H9 (cell line): ENCODE measurements at regions not wholly inside any gene's neighbourhood (a gene's known extent, or its start where the extent isn't known, plus 50 kb on each side); places are given as distances from the start of the nearest gene placed in this dataset.

Experiments
- DNase-seq: peaks from one replicate; pipeline ENCODE4 v3.0.0-alpha.2; 2017
- H2AFZ ChIP-seq: one replicate; pipeline ENCODE4 v1.6.1; 2013; ENCODE audit warnings: mild to moderate bottlenecking, low read length, control low read depth, moderate library complexity
- H2AK5ac ChIP-seq: 2 replicates; pipeline ENCODE4 v1.6.1; 2013; ENCODE audit warnings: low read length, control low read depth, mixed read lengths; ENCODE audit not compliant: insufficient read length
- H2BK120ac ChIP-seq: one replicate; pipeline ENCODE4 v1.6.1; 2013; ENCODE audit warnings: low read depth, mild to moderate bottlenecking, low read length, control low read depth, inconsistent platforms; ENCODE audit not compliant: poor library complexity, severe bottlenecking
- H2BK12ac ChIP-seq: 2 replicates; pipeline ENCODE4 v1.6.1; 2013; ENCODE audit warnings: low read length, control low read depth, mixed read lengths, low read depth; ENCODE audit not compliant: insufficient read length
- H2BK15ac ChIP-seq: 2 replicates; pipeline ENCODE4 v1.6.1; 2013; ENCODE audit warnings: low read depth, low read length, control low read depth
- H2BK20ac ChIP-seq: one replicate; pipeline ENCODE4 v1.6.1; 2013; ENCODE audit warnings: low read depth, mild to moderate bottlenecking, low read length, control low read depth, inconsistent platforms; ENCODE audit not compliant: poor library complexity, severe bottlenecking
- H2BK5ac ChIP-seq: 2 replicates; pipeline ENCODE4 v1.6.1; 2013; ENCODE audit warnings: low read length, control low read depth, mixed read lengths; ENCODE audit not compliant: insufficient read length
- H3K14ac ChIP-seq: 2 replicates; pipeline ENCODE4 v1.6.1; 2013; ENCODE audit warnings: low read length, control low read depth; ENCODE audit not compliant: insufficient read depth
- H3K18ac ChIP-seq: 2 replicates; pipeline ENCODE4 v1.6.1; 2013; ENCODE audit warnings: low read depth, mild to moderate bottlenecking, mixed read lengths, low read length, control low read depth; ENCODE audit not compliant: insufficient read length
- H3K23ac ChIP-seq: 2 replicates; pipeline ENCODE4 v1.6.1; 2013; ENCODE audit warnings: low read length, control low read depth, mixed read lengths, low read depth; ENCODE audit not compliant: insufficient read length
- H3K23me2 ChIP-seq: 2 replicates; pipeline ENCODE4 v1.6.1; 2013; ENCODE audit warnings: low read depth, mild to moderate bottlenecking, mixed read lengths, low read length, control low read depth; ENCODE audit not compliant: insufficient read length, poor library complexity, severe bottlenecking
- H3K27ac ChIP-seq: 2 replicates; pipeline ENCODE4 v1.5.1; 2013; ENCODE audit warnings: low read length, control low read depth, mixed read lengths, low read depth; ENCODE audit not compliant: insufficient read length
- H3K27me3 ChIP-seq: 2 replicates; pipeline ENCODE4 v1.6.1; 2013; ENCODE audit warnings: low read length, control low read depth, inconsistent platforms; ENCODE audit not compliant: insufficient read depth
- H3K4ac ChIP-seq: 2 replicates; pipeline ENCODE4 v1.6.1; 2013; ENCODE audit warnings: low read depth, mild to moderate bottlenecking, control low read depth, inconsistent platforms, low read length, moderate library complexity
- H3K4me1 ChIP-seq: 2 replicates; pipeline ENCODE4 v1.6.1; 2013; ENCODE audit warnings: low read length, control low read depth, inconsistent platforms; ENCODE audit not compliant: insufficient read depth
- H3K4me2 ChIP-seq: 2 replicates; pipeline ENCODE4 v1.6.1; 2013; ENCODE audit warnings: low read length, control low read depth, mixed read lengths; ENCODE audit not compliant: insufficient read length, insufficient read depth
- H3K56ac ChIP-seq: 2 replicates; pipeline ENCODE4 v1.6.1; 2013; ENCODE audit warnings: low read depth, mild to moderate bottlenecking, mixed read lengths, low read length, control low read depth; ENCODE audit not compliant: insufficient read length
- H3K79me1 ChIP-seq: 2 replicates; pipeline ENCODE4 v1.6.1; 2013; ENCODE audit warnings: low read depth, mild to moderate bottlenecking, moderate library complexity, low read length, control low read depth, inconsistent platforms; ENCODE audit not compliant: insufficient read depth, poor library complexity, severe bottlenecking
- H3K79me2 ChIP-seq: 2 replicates; pipeline ENCODE4 v1.6.1; 2013; ENCODE audit warnings: low read length, control low read depth, inconsistent platforms; ENCODE audit not compliant: insufficient read depth
- H3K9ac ChIP-seq: 2 replicates; pipeline ENCODE4 v1.6.1; 2013; ENCODE audit warnings: low read length, control low read depth, mixed read lengths; ENCODE audit not compliant: insufficient read length; ENCODE audit errors: extremely low read depth
- H3K9me3 ChIP-seq: one replicate; pipeline ENCODE4 v1.6.1; 2013; ENCODE audit warnings: low read depth, low read length, inconsistent platforms; ENCODE audit not compliant: control insufficient read depth
- H3T11ph ChIP-seq: one replicate; pipeline ENCODE4 v1.6.1; 2013; ENCODE audit warnings: mild to moderate bottlenecking, low read length, control low read depth, inconsistent platforms
- H4K20me1 ChIP-seq: one replicate; pipeline ENCODE4 v1.6.1; 2013; ENCODE audit not compliant: control insufficient read depth, insufficient read length, insufficient read depth
- H4K5ac ChIP-seq: 2 replicates; pipeline ENCODE4 v1.6.1; 2013; ENCODE audit warnings: low read depth, mild to moderate bottlenecking, mixed read lengths, low read length, control low read depth; ENCODE audit not compliant: insufficient read length
- H4K8ac ChIP-seq: replicated peaks from 2 replicates; pipeline ENCODE4 v1.6.1; 2013; ENCODE audit warnings: low read length, control low read depth, mixed read lengths, low read depth; ENCODE audit not compliant: insufficient read length
- H4K91ac ChIP-seq: 2 replicates; pipeline ENCODE4 v1.6.1; 2013; ENCODE audit warnings: low read depth, mild to moderate bottlenecking, moderate library complexity, mixed read lengths, low read length, control low read depth; ENCODE audit not compliant: insufficient read length
- H3K27ac Mint-ChIP-seq, 3 experiments: 2 replicates in 2 of 3; 3 replicates in 1 of 3; pipeline ENCODE4 v1.8.0; 2020 to 2021; ENCODE audit warnings: mixed read lengths in 3 of 3, mild to moderate bottlenecking in 1 of 3, moderate library complexity in 1 of 3
- H3K27me3 Mint-ChIP-seq: 2 replicates; pipeline ENCODE4 v1.8.0; 2021; ENCODE audit warnings: low read depth, mild to moderate bottlenecking, moderate library complexity, mixed read lengths
- H3K36me3 Mint-ChIP-seq, 3 experiments: 2 replicates in 2 of 3; 3 replicates in 1 of 3; pipeline ENCODE4 v1.8.0; 2020 to 2021; ENCODE audit warnings: low read depth in 3 of 3, mixed read lengths in 3 of 3; ENCODE audit not compliant: insufficient read depth in 1 of 3
- H3K4me1 Mint-ChIP-seq, 2 experiments: 2 replicates each; pipeline ENCODE4 v1.8.0; 2020; ENCODE audit warnings: mixed read lengths in 2 of 2
- H3K4me3 Mint-ChIP-seq, 2 experiments: 2 replicates in 1 of 2; 3 replicates in 1 of 2; pipeline ENCODE4 v1.8.0; 2020 to 2021; ENCODE audit warnings: mild to moderate bottlenecking in 2 of 2, mixed read lengths in 2 of 2, moderate library complexity in 1 of 2
- H3K9me3 Mint-ChIP-seq, 2 experiments: 2 replicates in 1 of 2; 3 replicates in 1 of 2; pipeline ENCODE4 v1.8.0; 2020; ENCODE audit warnings: mild to moderate bottlenecking in 2 of 2, mixed read lengths in 2 of 2, moderate library complexity in 1 of 2
- WGBS: extraction: QIAGEN DNeasy Blood & Tissue Kit; methylation state at CpG from one replicate; pipeline ENCODE4 v1.1.7; 2013; ENCODE audit warnings: missing lambda C conversion rate, low lambda C conversion rate, mixed read lengths; ENCODE audit not compliant: insufficient read length; ENCODE audit errors: extremely low coverage; 5-methylcytosine and 5-hydroxymethylcytosine counted together
- TF ChIP-seq, protein P1 (sequence below): fragments of 200-600 bp; sonication (generic); conservative IDR thresholded peaks from 3 replicates; pipeline ENCODE4 v1.8.0; 2021; ENCODE audit warnings: antibody characterized with exemption, mild to moderate bottlenecking

DNA sequence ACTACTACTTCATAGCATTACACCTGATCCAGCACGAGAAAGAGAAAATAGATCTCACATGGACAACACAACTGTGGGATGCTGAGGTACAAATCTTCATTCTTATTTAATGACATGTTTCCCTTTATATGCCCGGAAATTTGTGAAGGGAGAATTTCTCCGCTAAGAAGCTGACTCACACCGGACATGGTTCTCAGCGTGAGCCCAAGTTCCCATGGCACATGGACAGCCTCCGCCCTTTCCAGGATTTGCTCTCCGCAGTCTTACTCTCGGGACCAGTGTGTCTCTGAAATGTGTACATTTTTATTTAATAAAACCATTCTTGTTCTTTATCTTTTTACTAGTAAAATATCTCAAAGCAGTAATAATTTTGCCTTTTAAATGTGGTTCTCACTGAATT is 1154.8 kb downstream of the TMEM121 start:
- Mint-ChIP-seq H3K36me3 (peaks cover 3 to 13% (median 3%) of the 10 kb centered on the region in 3 experiments; a peak in 3 of 7 replicates), H3K4me1 (no peaks in the 10 kb centered on the region), H3K9me3 (peaks cover 88 to 93% of the 10 kb centered on the region in 2 experiments), H3K4me3 (no peak overlapping the region), H3K27me3 (no peaks in the 10 kb centered on the region; the same call in 1 of the 2 replicates), H3K27ac (no peak overlapping the region)
- H3K18ac ChIP-seq = no peak overlapping the region
- peaks cover 79% of the 10 kb centered on the region for H3K9me3 ChIP-seq
- H4K20me1 ChIP-seq = no peaks in the 10 kb centered on the region
- no peak overlapping the region for H2BK12ac ChIP-seq
- no peak overlapping the region for H3K9ac ChIP-seq
- H4K91ac ChIP-seq = no peak overlapping the region
- no peak overlapping the region for H3K27ac ChIP-seq
- no peaks in the 10 kb centered on the region for H3K79me2 ChIP-seq
- no peak overlapping the region for H2BK120ac ChIP-seq
- H3K23me2 ChIP-seq = no peaks in the 10 kb centered on the region
- TF ChIP-seq, protein P1, sequence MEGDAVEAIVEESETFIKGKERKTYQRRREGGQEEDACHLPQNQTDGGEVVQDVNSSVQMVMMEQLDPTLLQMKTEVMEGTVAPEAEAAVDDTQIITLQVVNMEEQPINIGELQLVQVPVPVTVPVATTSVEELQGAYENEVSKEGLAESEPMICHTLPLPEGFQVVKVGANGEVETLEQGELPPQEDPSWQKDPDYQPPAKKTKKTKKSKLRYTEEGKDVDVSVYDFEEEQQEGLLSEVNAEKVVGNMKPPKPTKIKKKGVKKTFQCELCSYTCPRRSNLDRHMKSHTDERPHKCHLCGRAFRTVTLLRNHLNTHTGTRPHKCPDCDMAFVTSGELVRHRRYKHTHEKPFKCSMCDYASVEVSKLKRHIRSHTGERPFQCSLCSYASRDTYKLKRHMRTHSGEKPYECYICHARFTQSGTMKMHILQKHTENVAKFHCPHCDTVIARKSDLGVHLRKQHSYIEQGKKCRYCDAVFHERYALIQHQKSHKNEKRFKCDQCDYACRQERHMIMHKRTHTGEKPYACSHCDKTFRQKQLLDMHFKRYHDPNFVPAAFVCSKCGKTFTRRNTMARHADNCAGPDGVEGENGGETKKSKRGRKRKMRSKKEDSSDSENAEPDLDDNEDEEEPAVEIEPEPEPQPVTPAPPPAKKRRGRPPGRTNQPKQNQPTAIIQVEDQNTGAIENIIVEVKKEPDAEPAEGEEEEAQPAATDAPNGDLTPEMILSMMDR = no peak
- no peaks in the 10 kb centered on the region for H3K79me1 ChIP-seq
- H3K4me1 ChIP-seq = no peaks in the 10 kb centered on the region
- no peak overlapping the region for H3K14ac ChIP-seq
- no peak overlapping the region for H3T11ph ChIP-seq
- no peak overlapping the region for H3K56ac ChIP-seq
- no peak overlapping the region for H4K5ac ChIP-seq
- no peak overlapping the region for H2AFZ ChIP-seq
- no peaks in the 10 kb centered on the region for H3K27me3 ChIP-seq
- H4K8ac ChIP-seq = no peak overlapping the region
- no CpG with 5 or more reads among the region's 8 CpGs for WGBS
- no peak overlapping the region for H2BK5ac ChIP-seq
- H3K23ac ChIP-seq = no peak overlapping the region
- no peak overlapping the region for H3K4ac ChIP-seq
- no peak overlapping the region for H3K4me2 ChIP-seq
- H2BK15ac ChIP-seq = no peak overlapping the region
- H2AK5ac ChIP-seq = no peak overlapping the region
- H2BK20ac ChIP-seq = no peak overlapping the region
- no peak for DNase-seq
